Calu3 (cell line): ENCODE measurements at regions not wholly inside any gene's neighbourhood (a gene's known extent, or its start where the extent isn't known, plus 50 kb on each side); places are given as distances from the start of the nearest gene placed in this dataset.

Experiments used
- BruUV-seq: library from RNA; stranded (reverse); fragments of 400-500 nt; replicated peaks from 2 replicates; lab custom pipeline; 2021; lab: Mats Ljungman, UMichigan
- CTCF ChIA-PET: fragments of 300-600 bp; sonication (Branson Sonifier 250); formaldehyde crosslinking; loops from one replicate; lab custom pipeline; 2022; ENCODE audit warnings: antibody characterized with exemption; lab: Charles Lee
- DNase-seq: peaks from one replicate; pipeline ENCODE4 v3.0.0; 2022
- H3K27ac Mint-ChIP-seq: one replicate; pipeline ENCODE4 v1.8.0; 2022; ENCODE audit warnings: mixed read lengths; ENCODE audit not compliant: unreplicated experiment
- H3K27me3 Mint-ChIP-seq: one replicate; pipeline ENCODE4 v1.8.0; 2022; ENCODE audit warnings: mixed read lengths; ENCODE audit not compliant: unreplicated experiment
- H3K36me3 Mint-ChIP-seq: one replicate; pipeline ENCODE4 v1.8.0; 2022; ENCODE audit warnings: mild to moderate bottlenecking, moderate library complexity, mixed read lengths; ENCODE audit not compliant: insufficient read depth, unreplicated experiment
- H3K4me1 Mint-ChIP-seq: one replicate; pipeline ENCODE4 v1.8.0; 2022; ENCODE audit warnings: mild to moderate bottlenecking, low read depth, mixed read lengths; ENCODE audit not compliant: unreplicated experiment
- H3K4me3 Mint-ChIP-seq: one replicate; pipeline ENCODE4 v1.8.0; 2022; ENCODE audit warnings: mild to moderate bottlenecking, low read depth, moderate library complexity, mixed read lengths; ENCODE audit not compliant: unreplicated experiment
- H3K9me3 Mint-ChIP-seq: one replicate; pipeline ENCODE4 v1.8.0; 2022; ENCODE audit warnings: low read depth, mixed read lengths; ENCODE audit not compliant: unreplicated experiment
- CTCF ChIP-seq: fragments of 200-600 bp; IDR thresholded peaks from one replicate; pipeline ENCODE4 v1.8.0; 2022; ENCODE audit warnings: antibody characterized with exemption; ENCODE audit not compliant: unreplicated experiment
- intact Hi-C: fragments of 100-400 bp; cut with micrococcal nuclease; formaldehyde crosslinking; loops from one replicate; pipeline ENCODE4 v1.10.0; 2022; ENCODE audit not compliant: unreplicated experiment

- Mint-ChIP-seq H3K36me3 (no peaks in the 10 kb centered on the region), H3K4me1 (no peaks in the 10 kb centered on the region), H3K27me3 (no peaks in the 10 kb centered on the region), H3K9me3 (peaks cover 2% of the 10 kb centered on the region), H3K27ac (no peak overlapping the region), H3K4me3 (no peak overlapping the region)
- no TSS peak for BruUV-seq
- TF ChIP-seq CTCF: no peak
- CTCF ChIA-PET: no interaction called here
- DNase-seq: no peak
- intact Hi-C loops: no loop called here
Observed at GRCh38 chr13:32887617-32888016, 128.6 kb upstream of the KL start.

- no peaks in the 10 kb centered on the region for H3K36me3 Mint-ChIP-seq
- no peaks in the 10 kb centered on the region for H3K4me1 Mint-ChIP-seq
- BruUV-seq: no TSS peak
- TF ChIP-seq CTCF: no peak
- no peak for DNase-seq
- intact Hi-C loops: no loop called here
- H3K4me3 Mint-ChIP-seq: no peak overlapping the region
- H3K27me3 Mint-ChIP-seq: peaks cover 18% of the 10 kb centered on the region
- H3K27ac Mint-ChIP-seq: no peak overlapping the region
- H3K9me3 Mint-ChIP-seq: peaks cover 4% of the 10 kb centered on the region
- CTCF ChIA-PET: no interaction called here
Observed at GRCh38 chr13:32889986-32890565, 126.1 kb upstream of the KL start.

GRCh38 chr13:32893176-32893575 lies 123.0 kb upstream of the KL start:
- Mint-ChIP-seq H3K4me1 (no peaks in the 10 kb centered on the region), H3K36me3 (no peaks in the 10 kb centered on the region), H3K4me3 (no peak overlapping the region), H3K9me3 (peaks cover 2% of the 10 kb centered on the region), H3K27ac (no peak overlapping the region), H3K27me3 (peaks cover 18% of the 10 kb centered on the region)
- intact Hi-C loops: no loop called here
- CTCF ChIA-PET: no interaction called here
- no peak for DNase-seq
- no TSS peak for BruUV-seq
- TF ChIP-seq CTCF: no peak

- BruUV-seq: no TSS peak
- H3K4me3 Mint-ChIP-seq: no peak overlapping the region
- H3K9me3 Mint-ChIP-seq: peaks cover 2% of the 10 kb centered on the region
- H3K27ac Mint-ChIP-seq: no peak overlapping the region
- H3K36me3 Mint-ChIP-seq: no peaks in the 10 kb centered on the region
- DNase-seq: no peak
- TF ChIP-seq CTCF: no peak
- H3K4me1 Mint-ChIP-seq: no peaks in the 10 kb centered on the region
- CTCF ChIA-PET: no interaction called here
- H3K27me3 Mint-ChIP-seq: peaks cover 18% of the 10 kb centered on the region
- intact Hi-C loops: no loop called here
Observed at GRCh38 chr13:32894589-32895001, 121.6 kb upstream of the KL start.
